HCT116 (cell line): ENCODE measurements at regions not wholly inside any gene's neighbourhood (a gene's known extent, or its start where the extent isn't known, plus 50 kb on each side); places are given as distances from the start of the nearest gene placed in this dataset.

Source experiments
- ATAC-seq: fragments of 200-7000 bp; cut with Tn5 transposase; 2 replicates; pipeline ENCODE4 v1.9.1; 2020; ENCODE audit warnings: mild to moderate bottlenecking, moderate library complexity
- BruUV-seq: library from RNA; stranded (reverse); fragments of 400-500 nt; replicated peaks from 2 replicates; lab custom pipeline; 2021; lab: Mats Ljungman, UMichigan
- CTCF ChIA-PET: fragments of 300-600 bp; sonication (Branson Sonifier 250); formaldehyde crosslinking; loops from one replicate; lab custom pipeline; 2021; ENCODE audit warnings: antibody characterized with exemption; lab: Charles Lee
- POLR2A ChIA-PET: fragments of 300-600, 350-600 bp; sonication (Branson Sonifier 250); formaldehyde crosslinking; loops from one replicate; lab custom pipeline; 2021; ENCODE audit warnings: antibody characterized with exemption; lab: Charles Lee
- RAD21 ChIA-PET, 2 experiments: fragments of 300-600 bp; sonication (Branson Sonifier 250); formaldehyde crosslinking; loops; one replicate each; lab custom pipeline; 2023; ENCODE audit warnings: low total read pairs in 2 of 2; ENCODE audit not compliant: uncharacterized antibody in 2 of 2, unreplicated experiment in 2 of 2, low non-redundant PET in 1 of 2; lab: Charles Lee
- DNase-seq: peaks from one replicate; pipeline ENCODE4 v3.0.0-alpha.2; 2010; ENCODE audit warnings: low read depth, low spot score
- H2AFZ ChIP-seq: fragments of 200-600 bp; shearing (Covaris generic), sonication (generic); 2 replicates; pipeline ENCODE4 v1.6.1; 2017; ENCODE audit warnings: low read depth, mixed run types, mixed read lengths, antibody characterized with exemption, low read length; ENCODE audit not compliant: poor library complexity, severe bottlenecking
- H3K27ac ChIP-seq: 2 replicates; pipeline ENCODE4 v1.5.1; 2012; ENCODE audit warnings: low read depth, low read length
- H3K27me3 ChIP-seq: fragments of 200-600 bp; sonication (generic); 2 replicates; pipeline ENCODE4 v1.6.1; 2016; ENCODE audit warnings: mixed run types, low read length, mixed read lengths; ENCODE audit not compliant: insufficient read depth
- H3K36me3 ChIP-seq, 2 experiments: fragments of 200-500 bp in 1 of 2; fragments of 200-600 bp in 1 of 2; sonication (Bioruptor generic) in 1 of 2; sonication (generic) in 1 of 2; 2 replicates each; pipeline versions ENCODE4 v1.5.1 to v1.6.1; 2014 to 2016; ENCODE audit warnings: low read length in 2 of 2, inconsistent platforms in 1 of 2, mixed read lengths in 1 of 2, mixed run types in 1 of 2; ENCODE audit not compliant: insufficient read depth in 2 of 2, control insufficient read depth in 1 of 2
- H3K4me1 ChIP-seq, 2 experiments: fragments of 200-600 bp in 1 of 2; sonication (generic) in 1 of 2; 2 replicates each; pipeline versions ENCODE4 v1.5.1 to v1.6.1; 2012 to 2017; ENCODE audit warnings: low read length in 2 of 2, inconsistent platforms in 1 of 2, mild to moderate bottlenecking in 1 of 2, mixed read lengths in 1 of 2, mixed run types in 1 of 2, moderate library complexity in 1 of 2; ENCODE audit not compliant: insufficient read depth in 2 of 2, control insufficient read depth in 1 of 2
- H3K4me2 ChIP-seq: fragments of 200-600 bp; sonication (generic); 2 replicates; pipeline ENCODE4 v1.6.1; 2017; ENCODE audit warnings: mixed run types, low read length, mixed read lengths
- H3K4me3 ChIP-seq, 2 experiments: fragments of 200-600 bp in 1 of 2; sonication (generic) in 1 of 2; replicated peaks in 1 of 2; 2 replicates each; pipeline ENCODE4 v1.5.1; 2011 to 2016; ENCODE audit warnings: low read length in 2 of 2, control low read depth in 1 of 2, low read depth in 1 of 2, mild to moderate bottlenecking in 1 of 2, mixed read lengths in 1 of 2, mixed run types in 1 of 2
- H3K79me2 ChIP-seq: fragments of 200-600 bp; sonication (generic); 2 replicates; pipeline ENCODE4 v1.6.1; 2017; ENCODE audit warnings: mild to moderate bottlenecking, mixed run types, low read length, moderate library complexity, mixed read lengths; ENCODE audit not compliant: insufficient read depth
- H3K9ac ChIP-seq: fragments of 200-600 bp; sonication (generic); 2 replicates; pipeline ENCODE4 v1.6.1; 2016; ENCODE audit warnings: low read length, mixed read lengths
- H3K9me2 ChIP-seq: fragments of 200-600 bp; sonication (generic), shearing (Covaris generic); 2 replicates; pipeline ENCODE4 v1.6.1; 2017; ENCODE audit warnings: mixed run types, mild to moderate bottlenecking, moderate library complexity; ENCODE audit not compliant: insufficient read depth
- H3K9me3 ChIP-seq, 2 experiments: fragments of 200-500 bp in 1 of 2; fragments of 200-600 bp in 1 of 2; sonication (Bioruptor generic) in 1 of 2; sonication (generic) in 1 of 2; 2 replicates each; pipeline ENCODE4 v1.6.1; 2014 to 2017; ENCODE audit warnings: low read length in 2 of 2, mixed read lengths in 2 of 2, inconsistent platforms in 1 of 2, low read depth in 1 of 2, mild to moderate bottlenecking in 1 of 2, mixed run types in 1 of 2, moderate library complexity in 1 of 2; ENCODE audit not compliant: control insufficient read depth in 1 of 2, insufficient read depth in 1 of 2
- H4K20me1 ChIP-seq: fragments of 200-600 bp; sonication (generic), shearing (Covaris generic); 2 replicates; pipeline ENCODE4 v1.6.1; 2017; ENCODE audit warnings: mixed run types, mild to moderate bottlenecking, moderate library complexity; ENCODE audit not compliant: insufficient read depth
- ATF3 ChIP-seq: IDR thresholded peaks from 2 replicates; pipeline ENCODE4 v1.6.1; 2012
- CBX3 ChIP-seq: IDR thresholded peaks from 2 replicates; pipeline ENCODE4 v1.6.1; 2012; ENCODE audit warnings: low read depth
- EGR1 ChIP-seq: IDR thresholded peaks from 2 replicates; pipeline ENCODE4 v1.6.1; 2012; ENCODE audit warnings: low read depth
- ELF1 ChIP-seq: IDR thresholded peaks from 2 replicates; pipeline ENCODE4 v1.6.1; 2012; ENCODE audit warnings: low read depth, borderline replicate concordance
- EZH2 ChIP-seq: fragments of 200-600 bp; sonication (generic); IDR thresholded peaks from 2 replicates; pipeline ENCODE4 v1.6.1; 2017; ENCODE audit warnings: antibody characterized with exemption, mixed run types
- EZH2phosphoT487 ChIP-seq: fragments of 200-600 bp; IDR thresholded peaks from 2 replicates; pipeline ENCODE4 v1.6.1; 2018; ENCODE audit warnings: antibody characterized with exemption, borderline replicate concordance
- POLR2A ChIP-seq: IDR thresholded peaks from 2 replicates; pipeline ENCODE4 v1.7.0; 2011; ENCODE audit warnings: borderline replicate concordance; ENCODE audit not compliant: insufficient read depth, insufficient read length; ENCODE audit errors: extremely low read depth
- POLR2AphosphoS5 ChIP-seq: IDR thresholded peaks from 2 replicates; pipeline ENCODE4 v1.6.1; 2011; ENCODE audit warnings: mild to moderate bottlenecking, low read depth, low read length, moderate library complexity
- REST ChIP-seq: IDR thresholded peaks from 2 replicates; pipeline ENCODE4 v1.6.1; 2012; ENCODE audit warnings: low read depth
- SIN3A ChIP-seq: IDR thresholded peaks from 2 replicates; pipeline ENCODE4 v1.6.1; 2012; ENCODE audit warnings: low read depth
- SP1 ChIP-seq: IDR thresholded peaks from 2 replicates; pipeline ENCODE4 v1.6.1; 2012; ENCODE audit warnings: low read depth
- SRF ChIP-seq: IDR thresholded peaks from 2 replicates; pipeline ENCODE4 v1.6.1; 2012; ENCODE audit warnings: low read depth
- TCF7L2 ChIP-seq: IDR thresholded peaks from 2 replicates; pipeline ENCODE4 v1.7.0; 2011; ENCODE audit warnings: borderline replicate concordance, inconsistent platforms; ENCODE audit not compliant: insufficient read depth, insufficient read length; ENCODE audit errors: extremely low read depth
- ZFX ChIP-seq: fragments of 450-650 bp; IDR thresholded peaks from 2 replicates; pipeline ENCODE4 v1.6.1; 2017
- ZNF274 ChIP-seq: fragments of 200-500 bp; sonication (Bioruptor generic); IDR thresholded peaks from 2 replicates; pipeline ENCODE4 v1.6.1; 2014; ENCODE audit warnings: mild to moderate bottlenecking, low read depth, low read length, inconsistent platforms
- intact Hi-C: fragments of 100-400 bp; cut with micrococcal nuclease; formaldehyde crosslinking; loops from 2 replicates; pipeline ENCODE4 v1.10.0; 2022
- TF ChIP-seq, protein P1 (sequence below): IDR thresholded peaks from 2 replicates; pipeline ENCODE4 v1.6.1; 2011; ENCODE audit warnings: mild to moderate bottlenecking, low read length, moderate library complexity; ENCODE audit not compliant: insufficient replicate concordance; ENCODE audit errors: extremely low read depth
- TF ChIP-seq, protein P2 (sequence below): IDR thresholded peaks from 2 replicates; pipeline ENCODE4 v1.6.1; 2012

- RAD21 ChIA-PET: no interaction called here
- Histone ChIP-seq H4K20me1 (no peaks in the 10 kb centered on the region), H3K79me2 (no peaks in the 10 kb centered on the region), H3K9ac (no peak overlapping the region), H3K4me3 (no peak overlapping the region), H3K4me1 (no peaks in the 10 kb centered on the region), H3K27me3 (no peaks in the 10 kb centered on the region), H3K9me2 (no peaks in the 10 kb centered on the region), H3K36me3 (no peaks in the 10 kb centered on the region), H3K27ac (no peak overlapping the region), H2AFZ (no peak overlapping the region), H3K9me3 (peaks cover 0 to 3% of the 10 kb centered on the region in 2 experiments; a peak in 1 of 4 replicates), H3K4me2 (no peak overlapping the region)
- DNase-seq: no peak
- BruUV-seq: no TSS peak
- TF ChIP-seq TCF7L2: no peak
- no peak for TF ChIP-seq ATF3
- TF ChIP-seq SIN3A: no peak
- TF ChIP-seq ELF1: no peak
- TF ChIP-seq POLR2A: no peak
- TF ChIP-seq EZH2: no peak
- no peak for TF ChIP-seq CBX3
- TF ChIP-seq REST: no peak
- no peak for TF ChIP-seq EGR1
- no peak for TF ChIP-seq ZFX
- TF ChIP-seq SP1: no peak
- TF ChIP-seq EZH2phosphoT487: no peak
- TF ChIP-seq ZNF274: no peak
- TF ChIP-seq, protein P1, sequence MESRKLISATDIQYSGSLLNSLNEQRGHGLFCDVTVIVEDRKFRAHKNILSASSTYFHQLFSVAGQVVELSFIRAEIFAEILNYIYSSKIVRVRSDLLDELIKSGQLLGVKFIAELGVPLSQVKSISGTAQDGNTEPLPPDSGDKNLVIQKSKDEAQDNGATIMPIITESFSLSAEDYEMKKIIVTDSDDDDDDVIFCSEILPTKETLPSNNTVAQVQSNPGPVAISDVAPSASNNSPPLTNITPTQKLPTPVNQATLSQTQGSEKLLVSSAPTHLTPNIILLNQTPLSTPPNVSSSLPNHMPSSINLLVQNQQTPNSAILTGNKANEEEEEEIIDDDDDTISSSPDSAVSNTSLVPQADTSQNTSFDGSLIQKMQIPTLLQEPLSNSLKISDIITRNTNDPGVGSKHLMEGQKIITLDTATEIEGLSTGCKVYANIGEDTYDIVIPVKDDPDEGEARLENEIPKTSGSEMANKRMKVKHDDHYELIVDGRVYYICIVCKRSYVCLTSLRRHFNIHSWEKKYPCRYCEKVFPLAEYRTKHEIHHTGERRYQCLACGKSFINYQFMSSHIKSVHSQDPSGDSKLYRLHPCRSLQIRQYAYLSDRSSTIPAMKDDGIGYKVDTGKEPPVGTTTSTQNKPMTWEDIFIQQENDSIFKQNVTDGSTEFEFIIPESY: no peak
- no peak for TF ChIP-seq POLR2AphosphoS5
- TF ChIP-seq SRF: no peak
- TF ChIP-seq, protein P2, sequence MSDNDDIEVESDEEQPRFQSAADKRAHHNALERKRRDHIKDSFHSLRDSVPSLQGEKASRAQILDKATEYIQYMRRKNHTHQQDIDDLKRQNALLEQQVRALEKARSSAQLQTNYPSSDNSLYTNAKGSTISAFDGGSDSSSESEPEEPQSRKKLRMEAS: no peak
- intact Hi-C loops: no loop called here
- POLR2A ChIA-PET: no interaction called here
- CTCF ChIA-PET: no interaction called here
- ATAC-seq: no peak
Observed at GRCh38 chr16:76612497-76612896, 335.3 kb downstream of the CNTNAP4 start.
